ENCODE measurements at regions not wholly inside any gene's neighbourhood (a gene's known extent, or its start where the extent isn't known, plus 50 kb on each side); places are given as distances from the start of the nearest gene placed in this dataset.

DNA sequence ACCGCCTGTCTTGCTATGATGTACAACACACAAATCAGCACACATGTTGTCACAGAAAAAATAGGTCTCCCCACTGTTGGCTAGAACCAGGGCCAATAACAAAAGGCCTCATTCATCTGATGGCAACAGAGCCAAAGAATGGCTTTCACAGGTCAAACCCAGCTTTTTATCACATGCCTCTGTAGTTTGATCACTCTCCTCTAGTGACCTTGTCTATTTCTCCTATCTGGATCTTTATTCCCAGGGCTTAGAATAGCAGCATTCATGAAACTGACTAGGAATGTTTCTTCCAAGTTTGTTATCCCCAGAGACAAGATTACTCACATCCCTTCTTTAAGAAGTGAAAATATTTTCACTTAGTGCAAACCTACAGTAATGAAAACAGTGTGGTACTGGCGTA is 285.8 kb upstream of the GYPC start:
- TF ChIP-seq, protein P1, sequence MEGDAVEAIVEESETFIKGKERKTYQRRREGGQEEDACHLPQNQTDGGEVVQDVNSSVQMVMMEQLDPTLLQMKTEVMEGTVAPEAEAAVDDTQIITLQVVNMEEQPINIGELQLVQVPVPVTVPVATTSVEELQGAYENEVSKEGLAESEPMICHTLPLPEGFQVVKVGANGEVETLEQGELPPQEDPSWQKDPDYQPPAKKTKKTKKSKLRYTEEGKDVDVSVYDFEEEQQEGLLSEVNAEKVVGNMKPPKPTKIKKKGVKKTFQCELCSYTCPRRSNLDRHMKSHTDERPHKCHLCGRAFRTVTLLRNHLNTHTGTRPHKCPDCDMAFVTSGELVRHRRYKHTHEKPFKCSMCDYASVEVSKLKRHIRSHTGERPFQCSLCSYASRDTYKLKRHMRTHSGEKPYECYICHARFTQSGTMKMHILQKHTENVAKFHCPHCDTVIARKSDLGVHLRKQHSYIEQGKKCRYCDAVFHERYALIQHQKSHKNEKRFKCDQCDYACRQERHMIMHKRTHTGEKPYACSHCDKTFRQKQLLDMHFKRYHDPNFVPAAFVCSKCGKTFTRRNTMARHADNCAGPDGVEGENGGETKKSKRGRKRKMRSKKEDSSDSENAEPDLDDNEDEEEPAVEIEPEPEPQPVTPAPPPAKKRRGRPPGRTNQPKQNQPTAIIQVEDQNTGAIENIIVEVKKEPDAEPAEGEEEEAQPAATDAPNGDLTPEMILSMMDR (conservative IDR thresholded peaks at IDR 0.05; ENCODE audit: low read depth, low read length): no peak
- TF ChIP-seq EZH2 (IDR thresholded peaks at IDR 0.05; ENCODE audit: low read length, unreplicated experiment): no peak
